Gastrocnemius medialis (tissue), 4 donors: ENCODE measurements at regions not wholly inside any gene's neighbourhood (a gene's known extent, or its start where the extent isn't known, plus 50 kb on each side); places are given as distances from the start of the nearest gene placed in this dataset.

Experiments used
- POLR2A ChIP-seq, 2 donors: fragments of 450-650 bp; IDR thresholded peaks; one replicate each; pipeline ENCODE4 v1.6.1; 2017; ENCODE audit warnings: antibody characterized with exemption in 2 of 2, mild to moderate bottlenecking in 2 of 2, moderate library complexity in 2 of 2
- TF ChIP-seq, protein P1 (sequence below), 5 experiments: fragments of 450-650 bp in 3 of 5; fragments of 200-600 bp in 2 of 5; sonication (generic) in 2 of 5; IDR thresholded peaks in 4 of 5; conservative IDR thresholded peaks in 1 of 5; 1 replicate in 4 of 5; 2 replicates in 1 of 5; pipeline ENCODE4 v1.5.1; 2016 to 2019; ENCODE audit warnings: antibody characterized with exemption in 5 of 5, mild to moderate bottlenecking in 3 of 5, moderate library complexity in 3 of 5

DNA sequence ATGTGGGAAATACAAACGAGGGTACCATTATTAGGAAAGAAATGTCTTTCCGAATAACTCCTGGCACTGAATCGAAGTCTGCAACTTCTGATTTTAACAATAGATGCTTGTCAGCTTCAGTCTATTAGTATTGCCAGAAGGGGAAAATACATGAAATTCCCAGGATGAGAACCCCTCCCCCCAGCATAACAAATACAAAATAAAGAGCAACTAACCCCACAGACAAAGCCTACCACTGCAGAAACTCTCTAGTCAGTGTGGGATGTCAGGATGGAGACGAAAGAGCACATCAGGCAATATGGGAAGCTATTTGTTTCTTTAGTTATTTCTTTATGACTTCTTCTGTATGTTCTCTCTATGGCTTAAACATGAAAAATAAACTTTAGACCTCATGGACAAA is 365.0 kb upstream of the CDH2 start:
- TF ChIP-seq POLR2A (IDR thresholded peaks at IDR 0.05), result no peak
- TF ChIP-seq, protein P1, sequence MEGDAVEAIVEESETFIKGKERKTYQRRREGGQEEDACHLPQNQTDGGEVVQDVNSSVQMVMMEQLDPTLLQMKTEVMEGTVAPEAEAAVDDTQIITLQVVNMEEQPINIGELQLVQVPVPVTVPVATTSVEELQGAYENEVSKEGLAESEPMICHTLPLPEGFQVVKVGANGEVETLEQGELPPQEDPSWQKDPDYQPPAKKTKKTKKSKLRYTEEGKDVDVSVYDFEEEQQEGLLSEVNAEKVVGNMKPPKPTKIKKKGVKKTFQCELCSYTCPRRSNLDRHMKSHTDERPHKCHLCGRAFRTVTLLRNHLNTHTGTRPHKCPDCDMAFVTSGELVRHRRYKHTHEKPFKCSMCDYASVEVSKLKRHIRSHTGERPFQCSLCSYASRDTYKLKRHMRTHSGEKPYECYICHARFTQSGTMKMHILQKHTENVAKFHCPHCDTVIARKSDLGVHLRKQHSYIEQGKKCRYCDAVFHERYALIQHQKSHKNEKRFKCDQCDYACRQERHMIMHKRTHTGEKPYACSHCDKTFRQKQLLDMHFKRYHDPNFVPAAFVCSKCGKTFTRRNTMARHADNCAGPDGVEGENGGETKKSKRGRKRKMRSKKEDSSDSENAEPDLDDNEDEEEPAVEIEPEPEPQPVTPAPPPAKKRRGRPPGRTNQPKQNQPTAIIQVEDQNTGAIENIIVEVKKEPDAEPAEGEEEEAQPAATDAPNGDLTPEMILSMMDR (IDR thresholded peaks at IDR 0.05 in 4 of 5, conservative IDR thresholded peaks at IDR 0.05 in 1 of 5), result no peak
